Tongue (tissue), 1 donor: ENCODE measurements at regions not wholly inside any gene's neighbourhood (a gene's known extent, or its start where the extent isn't known, plus 50 kb on each side); places are given as distances from the start of the nearest gene placed in this dataset.

Experiments
- DNase-seq: peaks from one replicate; pipeline ENCODE4 v3.0.0-alpha.2; 2015

GRCh38 chrX:63993936-63994335 lies 208.9 kb upstream of the ARHGEF9 start:
- DNase-seq, result peak; percentile 0

- no peak for DNase-seq
Observed at GRCh38 chrX:63985906-63986305, 200.9 kb upstream of the ARHGEF9 start.

- DNase-seq, result no peak
Observed at GRCh38 chrX:63979480-63979879, 194.5 kb upstream of the ARHGEF9 start.

GRCh38 chrX:63967551-63967950 lies 182.5 kb upstream of the ARHGEF9 start:
- DNase-seq, result no peak

- peak; percentile 12 for DNase-seq
Observed at GRCh38 chrX:63963095-63963784, 178.2 kb upstream of the ARHGEF9 start.

- no peak for DNase-seq
Observed at GRCh38 chrX:63961964-63962363, 176.9 kb upstream of the ARHGEF9 start.

GRCh38 chrX:63959975-63960374 lies 175.0 kb upstream of the ARHGEF9 start:
- DNase-seq, result peak; percentile 17

GRCh38 chrX:63958134-63958865 lies 173.3 kb upstream of the ARHGEF9 start:
- DNase-seq, result peak; percentile 24

GRCh38 chrX:63935835-63936234 lies 150.8 kb upstream of the ARHGEF9 start:
- DNase-seq, result no peak

- no peak for DNase-seq
Observed at GRCh38 chrX:63934791-63935190, 149.8 kb upstream of the ARHGEF9 start.

GRCh38 chrX:63934160-63934559 lies 149.1 kb upstream of the ARHGEF9 start:
- no peak for DNase-seq

GRCh38 chrX:63932907-63933306 lies 147.9 kb upstream of the ARHGEF9 start:
- no peak for DNase-seq

- no peak for DNase-seq
Observed at GRCh38 chrX:63932006-63932405, 147.0 kb upstream of the ARHGEF9 start.

GRCh38 chrX:63930140-63930539 lies 145.1 kb upstream of the ARHGEF9 start:
- peak; percentile 1 for DNase-seq

- DNase-seq, result no peak
Observed at GRCh38 chrX:63929608-63930007, 144.6 kb upstream of the ARHGEF9 start.

GRCh38 chrX:63927848-63928247 lies 142.8 kb upstream of the ARHGEF9 start:
- DNase-seq, result no peak

GRCh38 chrX:63922221-63922620 lies 137.2 kb upstream of the ARHGEF9 start:
- no peak for DNase-seq

- DNase-seq, result no peak
Observed at GRCh38 chrX:63920875-63921274, 135.9 kb upstream of the ARHGEF9 start.

GRCh38 chrX:63919081-63919480 lies 134.1 kb upstream of the ARHGEF9 start:
- no peak for DNase-seq

- DNase-seq, result no peak
Observed at GRCh38 chrX:63918611-63919010, 133.6 kb upstream of the ARHGEF9 start.

GRCh38 chrX:63917296-63917695 lies 132.3 kb upstream of the ARHGEF9 start:
- no peak for DNase-seq

- no peak for DNase-seq
Observed at GRCh38 chrX:63913719-63914118, 128.7 kb upstream of the ARHGEF9 start.

- no peak for DNase-seq
Observed at GRCh38 chrX:63889001-63889400, 104.0 kb upstream of the ARHGEF9 start.
